ENCODE measurements at regions not wholly inside any gene's neighbourhood (a gene's known extent, or its start where the extent isn't known, plus 50 kb on each side); places are given as distances from the start of the nearest gene placed in this dataset.

DNA sequence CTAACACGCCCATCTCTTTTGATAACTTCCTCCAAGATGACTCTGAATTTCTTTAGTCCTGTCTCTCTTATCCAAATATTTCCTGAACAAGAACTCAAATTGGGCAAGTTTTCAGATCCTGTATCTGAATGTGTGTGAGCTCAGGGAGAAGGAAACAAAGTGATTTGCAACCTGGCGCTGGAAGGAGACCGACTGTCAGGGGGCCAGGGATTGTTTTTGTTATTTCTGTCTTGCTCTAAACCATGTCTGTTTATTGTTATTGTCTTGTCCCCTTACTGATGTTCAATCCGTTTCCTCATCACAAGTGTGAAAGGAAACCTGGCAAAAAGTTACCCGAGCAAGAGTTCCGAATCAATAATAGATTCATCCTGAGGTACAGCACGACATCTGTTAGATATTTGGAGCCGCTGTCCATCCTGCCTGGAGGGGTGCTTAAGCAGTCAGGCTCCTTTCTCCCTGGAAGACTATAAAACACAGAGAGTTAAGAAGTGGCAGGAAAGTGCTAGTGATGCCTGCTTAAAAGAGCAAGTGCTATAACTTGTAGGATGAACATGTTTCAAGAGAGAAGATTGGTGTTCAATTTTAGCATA is 132.5 kb upstream of the OSR1 start:
- no peak for DNase-seq (ENCODE audit: low read depth)

- DNase-seq (ENCODE audit: low read depth): peak; percentile 52
Observed at GRCh38 chr2:19488009-19488691, 129.7 kb upstream of the OSR1 start.

GRCh38 chr2:19484736-19485135 is 126.3 kb upstream of the OSR1 start:
- no peak for DNase-seq (ENCODE audit: low read depth)

GRCh38 chr2:19480673-19481072 is 122.2 kb upstream of the OSR1 start:
- DNase-seq (ENCODE audit: low read depth): no peak

GRCh38 chr2:19479666-19480065 is 121.2 kb upstream of the OSR1 start:
- no peak for DNase-seq (ENCODE audit: low read depth)

DNA sequence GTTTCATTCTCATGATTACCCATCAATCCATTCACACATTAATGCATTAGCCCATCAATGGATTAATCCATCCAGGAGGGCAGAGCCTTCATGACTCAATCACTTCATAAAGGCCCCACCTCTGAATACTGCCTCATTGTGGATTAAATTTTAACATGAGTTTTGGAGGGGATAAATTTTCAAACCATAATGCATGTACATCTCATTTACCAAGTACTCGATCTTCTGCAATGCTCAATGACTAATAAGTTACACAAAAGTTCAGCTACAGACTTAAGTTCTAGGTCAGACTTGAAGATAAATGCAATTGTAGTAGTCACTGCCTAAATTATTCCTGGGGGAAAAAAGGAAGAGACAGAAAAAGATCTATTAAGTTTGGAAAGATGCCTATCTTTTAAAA is 120.0 kb upstream of the OSR1 start:
- DNase-seq (ENCODE audit: low read depth): no peak

DNA sequence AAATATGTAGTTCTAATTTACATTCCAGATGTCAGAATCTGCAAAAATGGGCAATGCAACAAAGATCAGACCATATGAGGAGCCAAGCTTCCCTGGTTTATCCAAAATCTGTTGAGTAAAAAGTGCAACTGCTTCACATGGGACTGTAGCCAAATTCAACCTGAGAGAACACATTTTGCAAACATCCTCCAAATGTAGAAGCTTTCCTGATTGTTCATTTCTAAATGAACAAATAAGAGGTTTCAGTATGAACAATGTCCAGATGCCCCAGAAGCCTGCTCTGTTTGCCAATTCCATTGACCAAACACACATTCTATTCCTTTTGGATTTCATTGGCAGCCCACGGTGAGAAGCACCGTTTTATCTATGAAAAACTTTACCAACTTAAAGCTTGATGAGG is 117.9 kb upstream of the OSR1 start:
- no peak for DNase-seq (ENCODE audit: low read depth)

DNA sequence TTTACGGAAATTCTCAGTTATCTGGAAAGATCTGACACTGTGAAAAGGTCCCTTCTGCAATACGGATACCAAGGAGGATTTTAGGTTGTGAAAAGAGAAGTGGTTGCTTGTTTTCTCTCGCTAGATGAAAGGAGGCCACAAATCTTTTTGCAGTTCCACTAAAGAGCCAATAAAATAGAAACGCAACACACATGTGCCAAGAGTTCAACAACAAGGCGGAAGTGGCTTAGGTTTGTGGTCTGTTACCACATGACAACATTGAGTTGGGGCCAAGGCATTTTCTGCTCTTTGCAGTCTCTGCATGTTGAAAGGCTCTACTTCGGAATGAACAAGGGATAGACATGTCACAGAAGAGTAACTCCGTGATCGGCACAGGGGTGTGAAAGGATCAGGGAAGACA is 115.7 kb upstream of the OSR1 start:
- DNase-seq (ENCODE audit: low read depth): peak; percentile 70

DNA sequence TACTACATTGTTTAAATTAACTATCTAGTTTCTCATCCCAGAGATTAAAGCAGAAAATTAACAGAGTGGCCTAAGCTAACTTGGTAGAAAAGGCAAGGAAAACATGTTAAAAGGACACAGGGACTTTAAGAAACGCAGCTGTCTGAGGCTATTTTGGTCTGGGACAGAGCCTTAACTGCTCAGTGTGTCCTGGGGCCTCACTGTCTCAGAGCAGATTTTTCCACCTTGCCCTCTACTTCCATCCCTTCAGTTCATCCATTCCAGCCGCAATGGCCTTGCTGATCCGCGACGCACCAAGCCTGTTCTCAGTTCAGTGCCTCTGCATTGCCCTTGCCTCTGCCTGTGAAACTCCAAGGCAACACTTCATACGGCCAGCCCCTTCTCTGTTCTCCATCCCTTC is 114.9 kb upstream of the OSR1 start:
- DNase-seq (ENCODE audit: low read depth): no peak

DNA sequence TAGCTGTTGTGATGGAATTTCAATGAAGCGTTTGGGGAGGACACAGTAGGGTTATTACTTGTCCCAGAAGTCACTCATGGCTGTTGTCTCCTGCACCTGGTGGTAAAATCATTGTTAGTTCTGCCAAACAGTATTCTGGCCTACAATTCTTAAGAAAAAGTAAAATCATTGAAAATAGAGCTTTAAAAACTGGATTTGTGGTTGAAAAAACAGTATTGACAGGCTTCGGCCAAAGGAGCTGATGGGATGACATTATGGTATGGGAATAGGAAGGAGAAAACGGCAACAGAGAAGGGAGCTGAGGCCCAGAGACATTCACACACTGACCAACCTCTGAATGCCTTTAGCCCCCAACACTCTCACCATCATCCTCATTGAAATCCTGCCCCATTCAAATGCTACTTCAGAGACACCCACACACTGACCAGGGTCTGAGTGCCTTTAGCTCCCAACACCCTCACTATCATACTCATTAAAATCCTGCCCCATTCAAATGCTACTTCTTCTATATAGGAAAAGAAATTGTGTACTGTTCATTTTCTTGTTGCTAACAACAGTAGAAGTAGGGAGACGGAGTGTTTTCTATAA is 114.1 kb upstream of the OSR1 start:
- no peak for DNase-seq (ENCODE audit: low read depth)

DNA sequence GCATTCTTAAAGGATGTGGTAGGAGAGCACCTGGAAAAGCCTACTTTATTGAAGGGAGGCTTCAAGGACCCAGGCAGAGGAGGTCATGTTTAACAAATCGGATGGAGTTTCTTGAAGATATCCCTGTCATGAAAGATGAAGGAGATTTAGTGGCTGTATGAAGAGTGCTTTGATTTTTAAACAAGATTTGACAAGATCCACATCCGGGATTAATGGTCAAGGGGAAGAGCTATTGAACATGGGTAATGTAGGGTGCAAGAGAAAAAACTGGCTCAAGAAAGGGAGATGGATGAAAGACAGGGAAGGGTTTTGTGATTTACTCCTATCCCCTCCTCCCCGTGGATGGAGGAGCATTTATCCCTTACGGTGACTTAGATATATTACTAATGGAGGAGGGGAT is 113.1 kb upstream of the OSR1 start:
- DNase-seq (ENCODE audit: low read depth): no peak

GRCh38 chr2:19465978-19466377 is 107.6 kb upstream of the OSR1 start:
- DNase-seq (ENCODE audit: low read depth): no peak

GRCh38 chr2:19462256-19462645 is 103.8 kb upstream of the OSR1 start:
- no peak for DNase-seq (ENCODE audit: low read depth)

DNA sequence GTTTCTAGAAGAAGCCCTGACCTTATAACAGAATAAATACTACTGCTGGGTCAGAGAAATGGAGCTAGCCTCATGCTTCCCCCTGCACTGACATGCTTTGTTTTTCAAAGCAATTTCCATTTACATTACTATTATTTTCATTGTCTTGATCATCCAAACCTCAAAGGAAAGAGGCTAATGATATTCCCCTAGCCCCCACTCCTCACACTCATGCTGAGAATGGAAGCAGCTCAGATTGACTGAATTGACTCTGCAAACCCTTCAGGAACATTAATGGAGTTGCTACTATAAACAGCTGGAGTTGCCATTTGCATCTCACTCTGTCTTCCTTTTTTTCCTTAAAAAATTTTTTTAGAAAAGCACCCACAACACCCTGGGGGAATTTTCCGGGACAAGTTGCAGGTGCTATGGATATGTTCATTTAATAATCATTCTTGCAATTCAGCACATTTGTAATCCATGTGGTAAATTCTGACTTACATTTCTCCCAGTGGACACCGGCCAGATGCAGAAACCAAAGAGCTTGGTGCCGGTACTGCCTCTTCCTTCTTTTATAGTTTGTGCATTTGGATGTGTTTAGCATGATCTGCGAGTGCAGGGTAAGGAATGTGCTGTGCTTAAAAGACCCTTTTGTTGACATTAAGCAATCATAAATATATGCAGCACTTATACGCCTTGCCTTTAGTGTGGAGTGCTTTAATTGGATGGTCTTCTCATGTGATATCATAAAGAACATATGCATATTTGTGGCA is 103.3 kb upstream of the OSR1 start:
- DNase-seq (ENCODE audit: low read depth): no peak

DNA sequence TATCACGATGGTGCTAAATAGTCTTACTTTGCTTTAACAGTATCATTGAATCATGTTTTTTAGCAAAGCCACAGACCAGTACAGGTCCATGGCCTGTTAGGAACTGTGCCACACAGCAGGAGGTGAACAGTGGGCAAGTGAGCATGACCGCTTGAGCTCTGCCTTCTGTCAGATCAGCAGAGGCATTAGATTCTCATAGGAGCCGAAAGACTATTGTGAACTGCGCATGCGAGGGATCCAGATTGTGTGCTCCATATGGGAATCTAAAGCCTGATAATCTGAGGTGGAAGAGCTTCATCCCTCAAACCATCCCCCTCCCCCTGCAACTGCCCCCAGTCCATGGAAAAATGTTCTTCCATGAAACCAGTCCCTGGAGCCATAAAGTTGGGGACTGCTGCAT is 102.3 kb upstream of the OSR1 start:
- no peak for DNase-seq (ENCODE audit: low read depth)

GRCh38 chr2:19458427-19459003 is 100.1 kb upstream of the OSR1 start:
- no peak for DNase-seq (ENCODE audit: low read depth)

GRCh38 chr2:19457809-19458208 is 99.4 kb upstream of the OSR1 start:
- DNase-seq (ENCODE audit: low read depth): no peak

GRCh38 chr2:19456705-19457309 is 98.4 kb upstream of the OSR1 start:
- no peak for DNase-seq (ENCODE audit: low read depth)

GRCh38 chr2:19454125-19454524 is 95.7 kb upstream of the OSR1 start:
- no peak for DNase-seq (ENCODE audit: low read depth)

- no peak for DNase-seq (ENCODE audit: low read depth)
Observed at GRCh38 chr2:19442731-19443130, 84.3 kb upstream of the OSR1 start.

- no peak for DNase-seq (ENCODE audit: low read depth)
Observed at GRCh38 chr2:19439081-19439480, 80.7 kb upstream of the OSR1 start.

DNA sequence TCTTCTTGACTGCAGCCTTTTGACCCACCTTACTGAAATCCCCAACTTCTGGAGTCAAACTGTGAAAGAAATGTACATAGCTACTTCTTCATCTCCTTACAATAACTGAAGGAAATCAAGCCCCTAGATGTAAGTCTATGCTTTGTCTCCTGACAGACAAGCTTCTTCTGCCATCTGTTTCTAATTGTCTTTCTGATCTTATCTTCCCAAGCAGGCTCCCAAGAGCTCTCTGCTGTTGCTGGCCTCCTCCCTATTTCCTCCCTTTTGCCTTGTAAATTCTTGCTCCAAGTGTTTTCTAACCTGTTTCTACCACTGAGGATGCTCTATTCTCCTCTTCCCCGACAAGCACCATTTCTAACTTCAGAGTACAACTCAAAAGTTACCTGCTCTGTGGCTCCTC is 77.4 kb upstream of the OSR1 start:
- peak; percentile 6 for DNase-seq (ENCODE audit: low read depth)
